HG02571 (cell line): ENCODE measurements at regions not wholly inside any gene's neighbourhood (a gene's known extent, or its start where the extent isn't known, plus 50 kb on each side); places are given as distances from the start of the nearest gene placed in this dataset.

Experiments used
- ATAC-seq: cut with Tn5 transposase; IDR thresholded peaks from one replicate; pipeline ENCODE4 v1.9.1; 2021; ENCODE audit warnings: mild to moderate bottlenecking, moderate library complexity; ENCODE audit not compliant: unreplicated experiment

GRCh38 chr20:40244286-40244685, 444.8 kb downstream of the MAFB start:
- no peak for ATAC-seq

- no peak for ATAC-seq
These were observed 447.3 kb downstream of the MAFB start for GRCh38 chr20:40241596-40242343.

GRCh38 chr20:40238511-40238910, 450.5 kb downstream of the MAFB start:
- no peak for ATAC-seq

- no peak for ATAC-seq
These were observed 454.4 kb downstream of the MAFB start for GRCh38 chr20:40234593-40234992.

GRCh38 chr20:40233406-40233805, 455.6 kb downstream of the MAFB start:
- ATAC-seq: no peak

- no peak for ATAC-seq
These were observed 456.3 kb downstream of the MAFB start for GRCh38 chr20:40232756-40233155.

GRCh38 chr20:40232273-40232672, 456.8 kb downstream of the MAFB start:
- no peak for ATAC-seq

- ATAC-seq: no peak
These were observed 458.6 kb downstream of the MAFB start for GRCh38 chr20:40230486-40230885.

GRCh38 chr20:40225596-40225995, 463.4 kb downstream of the MAFB start:
- ATAC-seq: no peak

- no peak for ATAC-seq
These were observed 465.2 kb downstream of the MAFB start for GRCh38 chr20:40223810-40224209.

GRCh38 chr20:40218971-40219370, 470.1 kb downstream of the MAFB start:
- ATAC-seq: no peak

GRCh38 chr20:40218316-40218969, 470.6 kb downstream of the MAFB start:
- no peak for ATAC-seq

- no peak for ATAC-seq
These were observed 481.4 kb downstream of the MAFB start for GRCh38 chr20:40207655-40208054.

GRCh38 chr20:40205971-40206370, 483.1 kb downstream of the MAFB start:
- no peak for ATAC-seq

- ATAC-seq: no peak
These were observed 486.0 kb downstream of the MAFB start for GRCh38 chr20:40203032-40203431.

GRCh38 chr20:40197691-40198090, 491.3 kb downstream of the MAFB start:
- no peak for ATAC-seq

- no peak for ATAC-seq
These were observed 492.1 kb downstream of the MAFB start for GRCh38 chr20:40196846-40197436.

- ATAC-seq: no peak
These were observed 493.3 kb downstream of the MAFB start for GRCh38 chr20:40195742-40196141.

GRCh38 chr20:40192529-40192928, 496.5 kb downstream of the MAFB start:
- ATAC-seq: no peak

GRCh38 chr20:40192081-40192480, 497.0 kb downstream of the MAFB start:
- no peak for ATAC-seq

- no peak for ATAC-seq
These were observed 497.5 kb downstream of the MAFB start for GRCh38 chr20:40191573-40191972.

GRCh38 chr20:40189621-40190020, 499.4 kb downstream of the MAFB start:
- ATAC-seq: no peak
